OCI-LY7 (cell line): ENCODE measurements at regions not wholly inside any gene's neighbourhood (a gene's known extent, or its start where the extent isn't known, plus 50 kb on each side); places are given as distances from the start of the nearest gene placed in this dataset.

ENCODE experiments used
- BruUV-seq: library from RNA; stranded (reverse); fragments of 400-500 nt; replicated peaks from 2 replicates; lab custom pipeline; 2021; lab: Mats Ljungman, UMichigan
- CTCF ChIA-PET: fragments of 300-600 bp; sonication (Branson Sonifier 250); formaldehyde crosslinking; loops from one replicate; lab custom pipeline; 2022; ENCODE audit warnings: antibody characterized with exemption; ENCODE audit not compliant: unreplicated experiment; lab: Charles Lee
- POLR2A ChIA-PET: fragments of 300-600 bp; sonication (Branson Sonifier 250); formaldehyde crosslinking; loops from one replicate; lab custom pipeline; 2022; ENCODE audit warnings: antibody characterized with exemption; lab: Charles Lee
- DNase-seq: peaks from one replicate; pipeline ENCODE4 v3.0.0-alpha.2; 2015; ENCODE audit warnings: low spot score
- H2AFZ ChIP-seq: fragments of 200-600 bp; sonication (generic), shearing (Covaris generic); 2 replicates; pipeline ENCODE4 v1.6.1; 2014; ENCODE audit warnings: mild to moderate bottlenecking, antibody characterized with exemption, low read length, moderate library complexity
- H3K27ac ChIP-seq: fragments of 200-600 bp; sonication (generic); 2 replicates; pipeline ENCODE4 v1.5.1; 2014; ENCODE audit warnings: mixed run types, low read depth, mild to moderate bottlenecking, moderate library complexity, low read length, inconsistent platforms; ENCODE audit not compliant: poor library complexity, severe bottlenecking
- H3K36me3 ChIP-seq: fragments of 200-600 bp; sonication (generic); 2 replicates; pipeline ENCODE4 v1.6.1; 2014; ENCODE audit warnings: mild to moderate bottlenecking, antibody characterized with exemption, low read length, moderate library complexity, mixed read lengths; ENCODE audit not compliant: insufficient read depth
- H3K4me1 ChIP-seq: fragments of 200-600 bp; sonication (generic); 2 replicates; pipeline ENCODE4 v1.5.1; 2014; ENCODE audit warnings: mild to moderate bottlenecking, low read length; ENCODE audit not compliant: insufficient read depth, poor library complexity, severe bottlenecking
- H3K4me2 ChIP-seq: fragments of 200-600 bp; sonication (generic); 2 replicates; pipeline ENCODE4 v1.6.1; 2014; ENCODE audit warnings: mild to moderate bottlenecking, low read length
- H3K4me3 ChIP-seq: fragments of 200-600 bp; sonication (generic); 2 replicates; pipeline ENCODE4 v1.5.1; 2014; ENCODE audit warnings: mild to moderate bottlenecking, low read depth, low read length; ENCODE audit not compliant: poor library complexity, severe bottlenecking
- H3K79me2 ChIP-seq: fragments of 200-600 bp; sonication (generic); 2 replicates; pipeline ENCODE4 v1.6.1; 2016; ENCODE audit warnings: low read depth, mild to moderate bottlenecking, low read length, moderate library complexity, mixed read lengths; ENCODE audit not compliant: insufficient read depth
- H3K9me2 ChIP-seq: fragments of 200-600 bp; sonication (generic); 2 replicates; pipeline ENCODE4 v1.6.1; 2016; ENCODE audit warnings: mild to moderate bottlenecking, low read length, mixed read lengths; ENCODE audit not compliant: insufficient read depth
- H3K9me3 ChIP-seq: fragments of 200-600 bp; sonication (generic); 2 replicates; pipeline ENCODE4 v1.6.1; 2014; ENCODE audit warnings: mild to moderate bottlenecking, mixed run types, low read length, mixed read lengths
- H4K20me1 ChIP-seq: fragments of 200-600 bp; sonication (generic); 2 replicates; pipeline ENCODE4 v1.6.1; 2014; ENCODE audit warnings: mild to moderate bottlenecking, antibody characterized with exemption, low read length, moderate library complexity, mixed read lengths; ENCODE audit not compliant: insufficient read depth
- EZH2phosphoT487 ChIP-seq: fragments of 200-600 bp; sonication (generic); IDR thresholded peaks from 2 replicates; pipeline ENCODE4 v1.6.1; 2018; ENCODE audit warnings: low read depth, borderline replicate concordance, mild to moderate bottlenecking, mixed run types, antibody characterized with exemption, low read length, moderate library complexity, mixed read lengths
- intact Hi-C: fragments of 100-400 bp; cut with micrococcal nuclease; formaldehyde crosslinking; loops from one replicate; pipeline ENCODE4 v1.10.0; 2022; ENCODE audit not compliant: unreplicated experiment
- TF ChIP-seq, protein P1 (sequence below): fragments of 200-600 bp; sonication (generic); conservative IDR thresholded peaks from 2 replicates; pipeline ENCODE4 v1.5.1; 2014; ENCODE audit warnings: mild to moderate bottlenecking, antibody characterized with exemption, low read length, moderate library complexity, mixed read lengths

DNA sequence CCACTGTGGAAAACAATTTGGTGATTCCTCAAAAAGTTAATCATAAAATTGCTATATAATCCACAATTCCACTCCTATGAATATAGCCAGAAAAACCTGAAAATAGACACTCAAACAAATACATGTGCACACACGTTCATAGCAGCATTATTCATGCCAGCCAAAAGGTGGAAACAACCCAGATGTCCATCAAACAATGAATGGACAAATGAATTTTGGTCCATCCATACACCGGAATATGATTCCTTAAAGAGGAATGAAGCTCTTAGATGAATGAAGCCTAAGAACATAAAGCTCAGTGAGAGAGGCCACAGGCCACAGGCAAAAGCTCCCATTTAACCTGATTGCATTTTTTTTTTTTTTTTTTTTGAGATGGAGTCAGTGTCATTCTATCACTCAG, 114.6 kb upstream of the TNRC6C start:
- ChIA-PET CTCF (no interaction called here), POLR2A (interaction anchor here (0.6 to 1.5 kb wide), 3 partner anchors 26 to 136 kb away, joined by 3 to 7 read pairs (median 4); no protein-coding TSS in a partner anchor)
- no TSS peak for BruUV-seq
- H3K4me3 ChIP-seq = no peak overlapping the region
- no peak overlapping the region for H3K27ac ChIP-seq
- no peaks in the 10 kb centered on the region for H3K36me3 ChIP-seq
- H3K9me2 ChIP-seq = no peaks in the 10 kb centered on the region
- no peaks in the 10 kb centered on the region for H3K9me3 ChIP-seq
- no peak for DNase-seq
- H2AFZ ChIP-seq = no peak overlapping the region; the same call in 1 of the 2 replicates
- TF ChIP-seq EZH2phosphoT487 = no peak
- TF ChIP-seq, protein P1, sequence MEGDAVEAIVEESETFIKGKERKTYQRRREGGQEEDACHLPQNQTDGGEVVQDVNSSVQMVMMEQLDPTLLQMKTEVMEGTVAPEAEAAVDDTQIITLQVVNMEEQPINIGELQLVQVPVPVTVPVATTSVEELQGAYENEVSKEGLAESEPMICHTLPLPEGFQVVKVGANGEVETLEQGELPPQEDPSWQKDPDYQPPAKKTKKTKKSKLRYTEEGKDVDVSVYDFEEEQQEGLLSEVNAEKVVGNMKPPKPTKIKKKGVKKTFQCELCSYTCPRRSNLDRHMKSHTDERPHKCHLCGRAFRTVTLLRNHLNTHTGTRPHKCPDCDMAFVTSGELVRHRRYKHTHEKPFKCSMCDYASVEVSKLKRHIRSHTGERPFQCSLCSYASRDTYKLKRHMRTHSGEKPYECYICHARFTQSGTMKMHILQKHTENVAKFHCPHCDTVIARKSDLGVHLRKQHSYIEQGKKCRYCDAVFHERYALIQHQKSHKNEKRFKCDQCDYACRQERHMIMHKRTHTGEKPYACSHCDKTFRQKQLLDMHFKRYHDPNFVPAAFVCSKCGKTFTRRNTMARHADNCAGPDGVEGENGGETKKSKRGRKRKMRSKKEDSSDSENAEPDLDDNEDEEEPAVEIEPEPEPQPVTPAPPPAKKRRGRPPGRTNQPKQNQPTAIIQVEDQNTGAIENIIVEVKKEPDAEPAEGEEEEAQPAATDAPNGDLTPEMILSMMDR = no peak
- peaks cover 48% of the 10 kb centered on the region for H3K4me1 ChIP-seq
- H3K4me2 ChIP-seq = peak overlapping the region; percentile 38
- intact Hi-C loops = no loop called here
- H4K20me1 ChIP-seq = no peaks in the 10 kb centered on the region
- no peaks in the 10 kb centered on the region for H3K79me2 ChIP-seq

DNA sequence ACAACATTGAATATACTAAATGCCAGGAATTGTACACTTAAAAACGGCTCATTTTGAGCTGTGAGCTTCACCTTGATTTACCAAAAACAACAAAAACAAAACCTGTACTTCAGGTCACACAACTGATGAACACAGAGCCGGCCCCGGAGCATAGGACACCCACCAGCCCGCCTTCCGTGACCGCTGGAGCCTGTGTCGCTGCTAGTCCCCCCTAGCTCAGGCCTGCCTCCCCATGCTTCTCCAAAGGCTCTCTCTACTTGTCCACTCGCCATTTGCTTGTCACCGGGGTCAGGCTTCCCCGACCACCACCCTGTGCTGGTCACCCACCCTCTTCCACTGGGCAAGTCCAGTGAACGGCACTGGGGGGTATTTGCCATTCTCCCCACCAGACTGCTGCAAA, 113.8 kb upstream of the TNRC6C start:
- TF ChIP-seq, protein P1 = no peak
- no peak for TF ChIP-seq EZH2phosphoT487
- H3K4me1 ChIP-seq = peaks cover 48% of the 10 kb centered on the region
- no peaks in the 10 kb centered on the region for H3K79me2 ChIP-seq
- H3K4me2 ChIP-seq = no peak overlapping the region
- no peaks in the 10 kb centered on the region for H3K9me3 ChIP-seq
- H4K20me1 ChIP-seq = no peaks in the 10 kb centered on the region
- H2AFZ ChIP-seq = no peak overlapping the region
- no peak overlapping the region for H3K27ac ChIP-seq
- CTCF ChIA-PET = interaction anchor here (0.6 kb wide), 1 partner anchor 25 kb away, joined by 3 read pairs; no protein-coding TSS in a partner anchor
- intact Hi-C loops = no loop called here
- no peaks in the 10 kb centered on the region for H3K36me3 ChIP-seq
- no peak for DNase-seq
- BruUV-seq = no TSS peak
- no peaks in the 10 kb centered on the region for H3K9me2 ChIP-seq
- H3K4me3 ChIP-seq = no peak overlapping the region
- POLR2A ChIA-PET = interaction anchor here (0.7 to 1.5 kb wide), 3 partner anchors 25 to 51 kb away, joined by 3 to 7 read pairs (median 4); no protein-coding TSS in a partner anchor

DNA sequence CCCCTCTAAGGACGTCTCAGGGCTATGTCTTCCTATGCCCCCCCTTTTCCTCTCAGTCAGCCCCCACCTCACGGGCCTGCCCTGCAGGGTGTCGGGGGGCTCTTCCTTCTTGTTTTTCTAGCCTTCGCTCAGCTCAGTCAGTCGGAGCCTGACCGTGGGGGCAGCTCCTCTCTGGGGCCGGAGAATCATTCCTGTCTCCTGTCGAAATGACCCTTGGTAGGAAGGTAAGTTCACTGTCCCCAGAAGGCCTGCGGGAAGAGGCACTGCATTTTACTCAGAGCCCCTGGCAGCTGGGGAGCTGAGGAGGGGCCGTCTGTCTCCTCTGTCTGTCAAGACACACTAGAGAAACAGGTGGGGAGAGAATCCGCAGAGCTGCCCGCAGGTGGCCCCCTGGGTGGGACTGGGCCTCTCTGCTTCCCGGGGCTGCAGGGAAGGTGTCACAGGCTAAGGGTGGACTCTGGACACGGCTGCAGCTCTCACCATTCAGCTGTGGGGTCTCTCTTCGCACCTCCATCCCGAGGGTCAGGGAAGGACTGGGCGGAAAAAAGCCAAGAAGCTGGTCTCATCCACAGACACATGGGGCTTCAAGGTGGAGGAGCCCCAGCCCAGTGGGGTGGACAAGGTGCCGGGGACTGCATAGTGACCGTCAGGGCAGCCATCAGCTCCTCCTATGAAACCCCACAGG, 112.8 kb upstream of the TNRC6C start:
- H2AFZ ChIP-seq = no peak overlapping the region
- DNase-seq = no peak
- peak overlapping the region; percentile 63 for H3K4me2 ChIP-seq
- no peaks in the 10 kb centered on the region for H4K20me1 ChIP-seq
- POLR2A ChIA-PET = interaction anchor here (0.9 to 1.8 kb wide), 2 partner anchors 24 to 113 kb away, joined by 3 to 4 read pairs; partner anchors contain the start of gene TNRC6C
- no peaks in the 10 kb centered on the region for H3K9me3 ChIP-seq
- H3K27ac ChIP-seq = no peak overlapping the region
- no peaks in the 10 kb centered on the region for H3K79me2 ChIP-seq
- CTCF ChIA-PET = no interaction called here
- no peaks in the 10 kb centered on the region for H3K9me2 ChIP-seq
- no peak for TF ChIP-seq EZH2phosphoT487
- TF ChIP-seq, protein P1 = no peak
- no peaks in the 10 kb centered on the region for H3K36me3 ChIP-seq
- BruUV-seq = no TSS peak
- H3K4me1 ChIP-seq = peaks cover 48% of the 10 kb centered on the region
- intact Hi-C loops = loop anchor here (1.0 kb wide), 1 partner anchor 24 kb away; no protein-coding TSS in a partner anchor
- no peak overlapping the region for H3K4me3 ChIP-seq
